ENCODE measurements at regions not wholly inside any gene's neighbourhood (a gene's known extent, or its start where the extent isn't known, plus 50 kb on each side); places are given as distances from the start of the nearest gene placed in this dataset.
"Not testable (repeated sequence)": the region's sequence is repeated elsewhere in the genome, so short reads cannot be mapped to it uniquely, and the experiment has no call there.

DNA sequence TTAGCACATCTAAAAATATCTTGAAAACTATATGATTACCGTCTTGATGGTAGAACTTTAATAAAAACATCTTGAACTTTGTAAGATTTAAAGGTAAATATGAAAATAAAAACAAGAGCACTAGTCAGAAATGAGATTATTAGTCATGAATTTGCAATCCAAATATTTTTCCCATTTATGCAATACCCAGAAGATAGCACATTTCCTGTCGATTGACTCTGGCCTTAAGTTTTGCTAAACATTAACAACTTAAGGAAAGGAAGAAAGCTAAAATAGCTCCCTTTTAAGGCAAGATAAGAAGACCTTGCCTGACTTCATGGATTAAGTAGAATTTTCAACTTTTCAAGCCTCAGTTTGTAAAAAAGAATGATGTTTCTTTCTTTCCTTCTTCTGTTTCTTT is 1374.7 kb upstream of the RAG2 start:
- DNase-seq (ENCODE audit: low spot score): no peak
- TF ChIP-seq, protein P1, sequence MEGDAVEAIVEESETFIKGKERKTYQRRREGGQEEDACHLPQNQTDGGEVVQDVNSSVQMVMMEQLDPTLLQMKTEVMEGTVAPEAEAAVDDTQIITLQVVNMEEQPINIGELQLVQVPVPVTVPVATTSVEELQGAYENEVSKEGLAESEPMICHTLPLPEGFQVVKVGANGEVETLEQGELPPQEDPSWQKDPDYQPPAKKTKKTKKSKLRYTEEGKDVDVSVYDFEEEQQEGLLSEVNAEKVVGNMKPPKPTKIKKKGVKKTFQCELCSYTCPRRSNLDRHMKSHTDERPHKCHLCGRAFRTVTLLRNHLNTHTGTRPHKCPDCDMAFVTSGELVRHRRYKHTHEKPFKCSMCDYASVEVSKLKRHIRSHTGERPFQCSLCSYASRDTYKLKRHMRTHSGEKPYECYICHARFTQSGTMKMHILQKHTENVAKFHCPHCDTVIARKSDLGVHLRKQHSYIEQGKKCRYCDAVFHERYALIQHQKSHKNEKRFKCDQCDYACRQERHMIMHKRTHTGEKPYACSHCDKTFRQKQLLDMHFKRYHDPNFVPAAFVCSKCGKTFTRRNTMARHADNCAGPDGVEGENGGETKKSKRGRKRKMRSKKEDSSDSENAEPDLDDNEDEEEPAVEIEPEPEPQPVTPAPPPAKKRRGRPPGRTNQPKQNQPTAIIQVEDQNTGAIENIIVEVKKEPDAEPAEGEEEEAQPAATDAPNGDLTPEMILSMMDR (conservative IDR thresholded peaks at IDR 0.05; ENCODE audit: low read length): no peak
- TF ChIP-seq EZH2phosphoT487 (IDR thresholded peaks at IDR 0.05; ENCODE audit: borderline replicate concordance, low read depth, low read length): no peak
- H4K20me1 ChIP-seq (ENCODE audit: insufficient read depth, low read length): no peaks in the 10 kb centered on the region
- ChIA-PET CTCF (ENCODE audit: unreplicated experiment) (no interaction called here), POLR2A (interaction anchor here (0.7 kb wide), 1 partner anchor 1434 kb away, joined by 3 read pairs; no protein-coding TSS in a partner anchor)
- no peak overlapping the region for H3K4me3 ChIP-seq (ENCODE audit: low read depth, low read length, poor library complexity, severe bottlenecking)
- H3K4me2 ChIP-seq (ENCODE audit: low read length): no peak overlapping the region
- H3K36me3 ChIP-seq (ENCODE audit: insufficient read depth, low read length): no peaks in the 10 kb centered on the region
- H3K9me3 ChIP-seq (ENCODE audit: low read length): no peaks in the 10 kb centered on the region
- H3K9me2 ChIP-seq (ENCODE audit: insufficient read depth, low read length): no peaks in the 10 kb centered on the region
- H2AFZ ChIP-seq (ENCODE audit: low read length): no peak overlapping the region
- BruUV-seq (replicated peaks): no TSS peak
- no peaks in the 10 kb centered on the region for H3K4me1 ChIP-seq (ENCODE audit: insufficient read depth, low read length, poor library complexity, severe bottlenecking)
- intact Hi-C loops (cut with micrococcal nuclease; ENCODE audit: unreplicated experiment): no loop called here
- H3K27ac ChIP-seq (ENCODE audit: low read depth, low read length, poor library complexity, severe bottlenecking): no peak overlapping the region
- no peaks in the 10 kb centered on the region for H3K79me2 ChIP-seq (ENCODE audit: insufficient read depth, low read depth, low read length)

DNA sequence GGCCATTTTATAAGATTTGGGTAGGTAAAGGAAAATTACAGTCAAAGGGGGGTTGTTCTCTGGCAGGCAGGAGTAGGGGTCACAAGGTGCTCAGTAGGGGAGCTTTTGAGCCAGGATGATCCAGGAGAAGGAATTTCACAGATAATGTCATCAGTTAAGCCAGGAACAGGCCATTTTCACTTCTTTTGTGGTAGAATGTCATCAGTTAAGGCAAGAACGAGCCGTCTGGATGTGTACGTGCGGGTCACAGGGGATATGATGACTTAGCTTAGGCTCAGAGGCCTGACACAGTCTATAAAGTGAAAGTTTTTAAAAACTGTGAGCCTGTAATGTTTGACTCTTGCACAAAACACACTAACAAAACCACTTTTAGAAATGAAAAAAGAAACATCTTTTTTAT is 1371.3 kb upstream of the RAG2 start:
- DNase-seq (ENCODE audit: low spot score); H3K27ac ChIP-seq (ENCODE audit: low read depth, low read length, poor library complexity, severe bottlenecking); H3K9me3 ChIP-seq (ENCODE audit: low read length); H3K36me3 ChIP-seq (ENCODE audit: insufficient read depth, low read length); CTCF ChIA-PET (ENCODE audit: unreplicated experiment); H3K4me1 ChIP-seq (ENCODE audit: insufficient read depth, low read length, poor library complexity, severe bottlenecking); BruUV-seq (replicated peaks); POLR2A ChIA-PET; H3K4me2 ChIP-seq (ENCODE audit: low read length); H2AFZ ChIP-seq (ENCODE audit: low read length); H3K4me3 ChIP-seq (ENCODE audit: low read depth, low read length, poor library complexity, severe bottlenecking); H3K79me2 ChIP-seq (ENCODE audit: insufficient read depth, low read depth, low read length); intact Hi-C loops (cut with micrococcal nuclease; ENCODE audit: unreplicated experiment); H3K9me2 ChIP-seq (ENCODE audit: insufficient read depth, low read length); H4K20me1 ChIP-seq (ENCODE audit: insufficient read depth, low read length): not testable (repeated sequence)

DNA sequence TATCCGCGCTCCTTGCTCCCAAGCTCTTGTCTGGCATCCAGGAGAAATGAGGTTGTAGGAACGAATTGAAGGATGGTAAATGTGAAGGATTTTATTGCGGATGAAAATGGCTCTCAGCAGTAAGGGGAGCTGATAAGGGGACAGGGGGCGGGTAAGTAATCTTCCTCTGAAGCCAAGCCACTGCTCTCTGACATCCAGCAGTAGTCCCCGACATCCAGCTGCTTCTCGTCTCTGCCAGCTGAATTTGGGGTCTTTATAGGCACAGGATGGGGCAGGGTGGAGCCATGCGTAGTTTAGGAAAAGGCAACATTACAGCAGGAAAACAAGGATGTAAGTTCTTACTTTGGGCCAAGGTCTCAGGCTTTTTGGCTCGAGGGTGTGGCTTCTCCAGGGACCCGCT is 1370.1 kb upstream of the RAG2 start:
- H3K9me2 ChIP-seq (ENCODE audit: insufficient read depth, low read length): no peaks in the 10 kb centered on the region
- no peak overlapping the region for H3K27ac ChIP-seq (ENCODE audit: low read depth, low read length, poor library complexity, severe bottlenecking)
- intact Hi-C loops (cut with micrococcal nuclease; ENCODE audit: unreplicated experiment): no loop called here
- no peak for DNase-seq (ENCODE audit: low spot score)
- no peaks in the 10 kb centered on the region for H3K4me1 ChIP-seq (ENCODE audit: insufficient read depth, low read length, poor library complexity, severe bottlenecking)
- H3K4me2 ChIP-seq (ENCODE audit: low read length): no peak overlapping the region
- TF ChIP-seq, protein P1 (conservative IDR thresholded peaks at IDR 0.05; ENCODE audit: low read length): no peak
- TF ChIP-seq EZH2phosphoT487 (IDR thresholded peaks at IDR 0.05; ENCODE audit: borderline replicate concordance, low read depth, low read length): no peak
- BruUV-seq (replicated peaks): no TSS peak
- H3K4me3 ChIP-seq (ENCODE audit: low read depth, low read length, poor library complexity, severe bottlenecking): no peak overlapping the region
- no peaks in the 10 kb centered on the region for H3K36me3 ChIP-seq (ENCODE audit: insufficient read depth, low read length)
- ChIA-PET POLR2A (no interaction called here), CTCF (ENCODE audit: unreplicated experiment) (no interaction called here)
- H3K9me3 ChIP-seq (ENCODE audit: low read length): no peaks in the 10 kb centered on the region
- H4K20me1 ChIP-seq (ENCODE audit: insufficient read depth, low read length): no peaks in the 10 kb centered on the region
- no peaks in the 10 kb centered on the region for H3K79me2 ChIP-seq (ENCODE audit: insufficient read depth, low read depth, low read length)
- H2AFZ ChIP-seq (ENCODE audit: low read length): no peak overlapping the region

Measured in OCI-LY7 (cell line).